ENCODE measurements at regions not wholly inside any gene's neighbourhood (a gene's known extent, or its start where the extent isn't known, plus 50 kb on each side); places are given as distances from the start of the nearest gene placed in this dataset.
A peak's percentile ranks its signal among the peaks of the same experiment; 100 is the strongest.

DNA sequence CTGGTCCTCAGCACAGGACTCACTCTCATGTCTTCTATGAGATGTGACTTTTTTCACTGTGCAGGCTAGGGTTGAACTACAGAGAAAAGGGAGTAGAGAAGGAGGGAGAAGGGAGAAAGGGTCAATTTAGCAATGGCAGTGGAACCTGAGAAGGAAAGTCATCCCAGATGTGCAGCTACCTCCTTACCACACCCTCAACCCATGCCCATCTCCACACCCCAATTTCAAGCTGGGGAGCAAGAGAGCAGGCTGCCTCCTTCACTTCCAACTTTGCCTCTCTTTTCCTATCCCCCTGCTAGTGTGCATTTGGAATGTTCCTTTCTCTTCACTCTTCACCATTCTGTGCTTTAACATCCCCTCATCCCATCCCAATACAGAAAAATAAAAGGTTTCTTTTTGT lies 163.5 kb upstream of the MAP3K1 start:
- no peak for ATAC-seq

More for the DNA sequence above, 163.5 kb upstream of the MAP3K1 start:
- Histone ChIP-seq H3K27me3 (ENCODE audit: control insufficient read depth in 2 of 2, insufficient read depth in 2 of 2, low read length in 2 of 2) (peaks cover 6 to 8% of the 10 kb centered on the region in 2 experiments; a peak in 4 of 5 replicates), H3K9ac (ENCODE audit: insufficient read depth in 1 of 2, low read depth in 2 of 2, low read length in 2 of 2) (no peak overlapping the region), H2AFZ (ENCODE audit: low read depth, low read length) (no peak overlapping the region), H3K9me3 (replicated peaks; ENCODE audit: control insufficient read depth, insufficient read depth, low read depth, low read length) (no peaks in the 10 kb centered on the region), H3K36me3 (ENCODE audit: control insufficient read depth, insufficient read depth, low read length) (no peaks in the 10 kb centered on the region), H3K4me2 (ENCODE audit: insufficient read depth, low read length) (no peak overlapping the region), H3K9me1 (ENCODE audit: control insufficient read depth, insufficient read depth, low read length) (no peaks in the 10 kb centered on the region), H3K4me3 (no peak overlapping the region), H3K27ac (ENCODE audit: extremely low read depth, low read depth, low read length) (no peak overlapping the region), H4K20me1 (replicated peaks; ENCODE audit: control insufficient read depth, insufficient read depth, low read length) (no peaks in the 10 kb centered on the region; the same call in 1 of the 2 replicates), H3K4me1 (replicated peaks in 1 of 2; ENCODE audit: control insufficient read depth in 2 of 2, insufficient read depth in 2 of 2, low read length in 2 of 2) (no peaks in the 10 kb centered on the region), H3K79me2 (ENCODE audit: control insufficient read depth, insufficient read depth, low read length) (no peaks in the 10 kb centered on the region)
- TF ChIP-seq SAP30 (IDR thresholded peaks at IDR 0.05; ENCODE audit: borderline replicate concordance, insufficient read depth, low read depth, low read length, poor library complexity, severe bottlenecking): no peak
- TF ChIP-seq, protein P1, sequence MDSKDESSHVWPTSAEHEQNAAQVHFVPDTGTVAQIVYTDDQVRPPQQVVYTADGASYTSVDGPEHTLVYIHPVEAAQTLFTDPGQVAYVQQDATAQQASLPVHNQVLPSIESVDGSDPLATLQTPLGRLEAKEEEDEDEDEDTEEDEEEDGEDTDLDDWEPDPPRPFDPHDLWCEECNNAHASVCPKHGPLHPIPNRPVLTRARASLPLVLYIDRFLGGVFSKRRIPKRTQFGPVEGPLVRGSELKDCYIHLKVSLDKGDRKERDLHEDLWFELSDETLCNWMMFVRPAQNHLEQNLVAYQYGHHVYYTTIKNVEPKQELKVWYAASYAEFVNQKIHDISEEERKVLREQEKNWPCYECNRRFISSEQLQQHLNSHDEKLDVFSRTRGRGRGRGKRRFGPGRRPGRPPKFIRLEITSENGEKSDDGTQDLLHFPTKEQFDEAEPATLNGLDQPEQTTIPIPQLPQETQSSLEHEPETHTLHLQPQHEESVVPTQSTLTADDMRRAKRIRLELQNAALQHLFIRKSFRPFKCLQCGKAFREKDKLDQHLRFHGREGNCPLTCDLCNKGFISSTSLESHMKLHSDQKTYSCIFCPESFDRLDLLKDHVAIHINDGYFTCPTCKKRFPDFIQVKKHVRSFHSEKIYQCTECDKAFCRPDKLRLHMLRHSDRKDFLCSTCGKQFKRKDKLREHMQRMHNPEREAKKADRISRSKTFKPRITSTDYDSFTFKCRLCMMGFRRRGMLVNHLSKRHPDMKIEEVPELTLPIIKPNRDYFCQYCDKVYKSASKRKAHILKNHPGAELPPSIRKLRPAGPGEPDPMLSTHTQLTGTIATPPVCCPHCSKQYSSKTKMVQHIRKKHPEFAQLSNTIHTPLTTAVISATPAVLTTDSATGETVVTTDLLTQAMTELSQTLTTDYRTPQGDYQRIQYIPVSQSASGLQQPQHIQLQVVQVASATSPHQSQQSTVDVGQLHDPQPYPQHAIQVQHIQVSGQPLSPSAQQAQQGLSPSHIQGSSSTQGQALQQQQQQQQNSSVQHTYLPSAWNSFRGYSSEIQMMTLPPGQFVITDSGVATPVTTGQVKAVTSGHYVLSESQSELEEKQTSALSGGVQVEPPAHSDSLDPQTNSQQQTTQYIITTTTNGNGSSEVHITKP (IDR thresholded peaks at IDR 0.05; ENCODE audit: partially characterized antibody): peak; percentile 85
- no TSS peak for BruUV-seq (replicated peaks)
- POLR2A ChIA-PET: interaction anchor here (0.7 to 2.3 kb wide), 2 partner anchors 11 to 160 kb away, joined by 3 to 7 read pairs; no protein-coding TSS in a partner anchor
- CTCF ChIA-PET (ENCODE audit: low intra/inter-chr PET ratio): no interaction called here
- DNase-seq (ENCODE audit: extremely low read depth in 1 of 4, low spot score in 3 of 4) (no peak), FAIRE-seq (no peak)
- in situ Hi-C loops (cut with MboI) (no loop called here), intact Hi-C loops (cut with micrococcal nuclease) (no loop called here)

Measured in K562 (cell line).